ENCODE measurements at regions not wholly inside any gene's neighbourhood (a gene's known extent, or its start where the extent isn't known, plus 50 kb on each side); places are given as distances from the start of the nearest gene placed in this dataset.
A peak's percentile ranks its signal among the peaks of the same experiment; 100 is the strongest.

- H3K36me3 Mint-ChIP-seq (ENCODE audit: low read depth), result no peaks in the 10 kb centered on the region
- H3K9me3 Mint-ChIP-seq (ENCODE audit: insufficient read depth), result peaks cover 6% of the 10 kb centered on the region
- CTCF ChIA-PET, result no interaction called here
- H3K27ac Mint-ChIP-seq, result no peak overlapping the region
- DNase-seq, result no peak
- H3K4me3 Mint-ChIP-seq, result no peak overlapping the region
- no peak for ATAC-seq
- POLR2A ChIA-PET, result no interaction called here
- H3K4me1 Mint-ChIP-seq (ENCODE audit: low read depth), result peaks cover 15% of the 10 kb centered on the region
- peaks cover 11% of the 10 kb centered on the region for H3K27me3 Mint-ChIP-seq (ENCODE audit: low read depth)
Measured at GRCh38 chr16:66296591-66296990, 69.9 kb upstream of the CDH5 start.

- H3K4me3 Mint-ChIP-seq, result no peak overlapping the region
- CTCF ChIA-PET, result no interaction called here
- no peaks in the 10 kb centered on the region for H3K36me3 Mint-ChIP-seq (ENCODE audit: low read depth)
- peaks cover 11% of the 10 kb centered on the region for H3K27me3 Mint-ChIP-seq (ENCODE audit: low read depth)
- no peak overlapping the region for H3K27ac Mint-ChIP-seq
- DNase-seq, result no peak
- ATAC-seq, result no peak
- H3K4me1 Mint-ChIP-seq (ENCODE audit: low read depth), result peaks cover 15% of the 10 kb centered on the region
- POLR2A ChIA-PET, result no interaction called here
- peaks cover 6% of the 10 kb centered on the region for H3K9me3 Mint-ChIP-seq (ENCODE audit: insufficient read depth)
Measured at GRCh38 chr16:66295761-66296546, 70.5 kb upstream of the CDH5 start.

GRCh38 chr16:66295213-66295612 is 71.3 kb upstream of the CDH5 start:
- POLR2A ChIA-PET, result no interaction called here
- ATAC-seq (no peak), DNase-seq (no peak)
- no peak overlapping the region for H3K4me3 Mint-ChIP-seq
- CTCF ChIA-PET, result no interaction called here
- peaks cover 11% of the 10 kb centered on the region for H3K27me3 Mint-ChIP-seq (ENCODE audit: low read depth)
- H3K4me1 Mint-ChIP-seq (ENCODE audit: low read depth), result peaks cover 11% of the 10 kb centered on the region
- no peak overlapping the region for H3K27ac Mint-ChIP-seq
- no peaks in the 10 kb centered on the region for H3K36me3 Mint-ChIP-seq (ENCODE audit: low read depth)
- peaks cover under 1% of the 10 kb centered on the region for H3K9me3 Mint-ChIP-seq (ENCODE audit: insufficient read depth)

- Mint-ChIP-seq H3K36me3 (ENCODE audit: low read depth) (no peaks in the 10 kb centered on the region), H3K4me3 (no peak overlapping the region), H3K27me3 (ENCODE audit: low read depth) (peaks cover 11% of the 10 kb centered on the region), H3K4me1 (ENCODE audit: low read depth) (peaks cover 6% of the 10 kb centered on the region), H3K27ac (no peak overlapping the region), H3K9me3 (ENCODE audit: insufficient read depth) (no peaks in the 10 kb centered on the region)
- ChIA-PET POLR2A (no interaction called here), CTCF (no interaction called here)
- ATAC-seq, result no peak
- DNase-seq, result no peak
Measured at GRCh38 chr16:66294507-66294906, 72.0 kb upstream of the CDH5 start.

GRCh38 chr16:66293932-66294331 is 72.6 kb upstream of the CDH5 start:
- Mint-ChIP-seq H3K4me1 (ENCODE audit: low read depth) (peaks cover under 1% of the 10 kb centered on the region), H3K27ac (no peak overlapping the region), H3K9me3 (ENCODE audit: insufficient read depth) (no peaks in the 10 kb centered on the region), H3K36me3 (ENCODE audit: low read depth) (no peaks in the 10 kb centered on the region), H3K4me3 (no peak overlapping the region), H3K27me3 (ENCODE audit: low read depth) (peaks cover 11% of the 10 kb centered on the region)
- no peak for ATAC-seq
- CTCF ChIA-PET, result no interaction called here
- DNase-seq, result no peak
- POLR2A ChIA-PET, result no interaction called here

- H3K9me3 Mint-ChIP-seq (ENCODE audit: insufficient read depth), result no peaks in the 10 kb centered on the region
- no peak overlapping the region for H3K4me3 Mint-ChIP-seq
- H3K4me1 Mint-ChIP-seq (ENCODE audit: low read depth), result no peaks in the 10 kb centered on the region
- H3K36me3 Mint-ChIP-seq (ENCODE audit: low read depth), result no peaks in the 10 kb centered on the region
- DNase-seq (no peak), ATAC-seq (no peak)
- CTCF ChIA-PET, result no interaction called here
- peaks cover 11% of the 10 kb centered on the region for H3K27me3 Mint-ChIP-seq (ENCODE audit: low read depth)
- H3K27ac Mint-ChIP-seq, result peak overlapping the region; percentile 37
- POLR2A ChIA-PET, result no interaction called here
Measured at GRCh38 chr16:66293207-66293735, 73.2 kb upstream of the CDH5 start.

GRCh38 chr16:66292241-66292935 is 74.1 kb upstream of the CDH5 start:
- no peak for DNase-seq
- peaks cover 11% of the 10 kb centered on the region for H3K27me3 Mint-ChIP-seq (ENCODE audit: low read depth)
- ChIA-PET CTCF (no interaction called here), POLR2A (no interaction called here)
- H3K4me1 Mint-ChIP-seq (ENCODE audit: low read depth), result no peaks in the 10 kb centered on the region
- H3K36me3 Mint-ChIP-seq (ENCODE audit: low read depth), result no peaks in the 10 kb centered on the region
- no peak overlapping the region for H3K27ac Mint-ChIP-seq
- no peak overlapping the region for H3K4me3 Mint-ChIP-seq
- H3K9me3 Mint-ChIP-seq (ENCODE audit: insufficient read depth), result no peaks in the 10 kb centered on the region
- no peak for ATAC-seq

GRCh38 chr16:66291833-66292232 is 74.7 kb upstream of the CDH5 start:
- H3K4me3 Mint-ChIP-seq, result no peak overlapping the region
- peaks cover 11% of the 10 kb centered on the region for H3K27me3 Mint-ChIP-seq (ENCODE audit: low read depth)
- H3K9me3 Mint-ChIP-seq (ENCODE audit: insufficient read depth), result no peaks in the 10 kb centered on the region
- no peaks in the 10 kb centered on the region for H3K36me3 Mint-ChIP-seq (ENCODE audit: low read depth)
- no peaks in the 10 kb centered on the region for H3K4me1 Mint-ChIP-seq (ENCODE audit: low read depth)
- ChIA-PET POLR2A (no interaction called here), CTCF (no interaction called here)
- DNase-seq (no peak), ATAC-seq (no peak)
- no peak overlapping the region for H3K27ac Mint-ChIP-seq

GRCh38 chr16:66290431-66290830 is 76.1 kb upstream of the CDH5 start:
- H3K27ac Mint-ChIP-seq, result no peak overlapping the region
- H3K27me3 Mint-ChIP-seq (ENCODE audit: low read depth), result peaks cover 11% of the 10 kb centered on the region
- POLR2A ChIA-PET, result no interaction called here
- CTCF ChIA-PET, result no interaction called here
- no peaks in the 10 kb centered on the region for H3K36me3 Mint-ChIP-seq (ENCODE audit: low read depth)
- no peak overlapping the region for H3K4me3 Mint-ChIP-seq
- H3K9me3 Mint-ChIP-seq (ENCODE audit: insufficient read depth), result no peaks in the 10 kb centered on the region
- no peak for DNase-seq
- ATAC-seq, result no peak
- H3K4me1 Mint-ChIP-seq (ENCODE audit: low read depth), result no peaks in the 10 kb centered on the region

- H3K4me3 Mint-ChIP-seq, result no peak overlapping the region
- no peak overlapping the region for H3K27ac Mint-ChIP-seq
- POLR2A ChIA-PET, result no interaction called here
- no peaks in the 10 kb centered on the region for H3K9me3 Mint-ChIP-seq (ENCODE audit: insufficient read depth)
- no peaks in the 10 kb centered on the region for H3K36me3 Mint-ChIP-seq (ENCODE audit: low read depth)
- CTCF ChIA-PET, result no interaction called here
- no peaks in the 10 kb centered on the region for H3K4me1 Mint-ChIP-seq (ENCODE audit: low read depth)
- DNase-seq (no peak), ATAC-seq (no peak)
- H3K27me3 Mint-ChIP-seq (ENCODE audit: low read depth), result peaks cover 13% of the 10 kb centered on the region
Measured at GRCh38 chr16:66289986-66290385, 76.5 kb upstream of the CDH5 start.

GRCh38 chr16:66289051-66289680 is 77.3 kb upstream of the CDH5 start:
- no peak overlapping the region for H3K27ac Mint-ChIP-seq
- no peaks in the 10 kb centered on the region for H3K4me1 Mint-ChIP-seq (ENCODE audit: low read depth)
- ATAC-seq, result no peak
- ChIA-PET POLR2A (no interaction called here), CTCF (no interaction called here)
- peaks cover 12% of the 10 kb centered on the region for H3K27me3 Mint-ChIP-seq (ENCODE audit: low read depth)
- DNase-seq, result no peak
- no peaks in the 10 kb centered on the region for H3K9me3 Mint-ChIP-seq (ENCODE audit: insufficient read depth)
- no peaks in the 10 kb centered on the region for H3K36me3 Mint-ChIP-seq (ENCODE audit: low read depth)
- no peak overlapping the region for H3K4me3 Mint-ChIP-seq

GRCh38 chr16:66287926-66288325 is 78.6 kb upstream of the CDH5 start:
- Mint-ChIP-seq H3K36me3 (ENCODE audit: low read depth) (no peaks in the 10 kb centered on the region), H3K4me1 (ENCODE audit: low read depth) (no peaks in the 10 kb centered on the region), H3K9me3 (ENCODE audit: insufficient read depth) (no peaks in the 10 kb centered on the region), H3K27me3 (ENCODE audit: low read depth) (peaks cover 11% of the 10 kb centered on the region), H3K27ac (no peak overlapping the region), H3K4me3 (no peak overlapping the region)
- DNase-seq, result no peak
- no peak for ATAC-seq
- ChIA-PET CTCF (no interaction called here), POLR2A (no interaction called here)

Data from activated CD8-positive, alpha-beta T cell treated with anti-CD3 and anti-CD28 coated beads, Interleukin-2, amount 10 ng/mL, durations not matched to agents 7 days and 5 days (primary cell).